Hepatocyte (in vitro differentiated cells): ENCODE measurements at regions not wholly inside any gene's neighbourhood (a gene's known extent, or its start where the extent isn't known, plus 50 kb on each side); places are given as distances from the start of the nearest gene placed in this dataset.

Source experiments
- CTCF ChIP-seq: fragments of 200-600 bp; sonication (generic); IDR thresholded peaks from 2 replicates; pipeline ENCODE4 v1.5.1; 2016; ENCODE audit warnings: antibody characterized with exemption, mild to moderate bottlenecking; ENCODE audit not compliant: poor library complexity
- EZH2 ChIP-seq: fragments of 200-600 bp; sonication (generic); IDR thresholded peaks from 2 replicates; pipeline ENCODE4 v1.6.1; 2016; ENCODE audit warnings: antibody characterized with exemption, mild to moderate bottlenecking, borderline replicate concordance
- EZH2phosphoT487 ChIP-seq: fragments of 200-600 bp; sonication (generic); IDR thresholded peaks from one replicate; pipeline ENCODE4 v1.6.1; 2018; ENCODE audit warnings: antibody characterized with exemption, mild to moderate bottlenecking, low read depth, moderate library complexity; ENCODE audit not compliant: unreplicated experiment, severe bottlenecking

- TF ChIP-seq CTCF: no peak
- no peak for TF ChIP-seq EZH2
- TF ChIP-seq EZH2phosphoT487: no peak
These were observed 440.0 kb downstream of the HAO1 start for GRCh38 chr20:7500231-7500663.
